Stomach smooth muscle (tissue), 2 donors: ENCODE measurements at regions not wholly inside any gene's neighbourhood (a gene's known extent, or its start where the extent isn't known, plus 50 kb on each side); places are given as distances from the start of the nearest gene placed in this dataset.

Source experiments
- H3K27ac ChIP-seq: one replicate; pipeline ENCODE4 v1.7.0; 2013; ENCODE audit warnings: mild to moderate bottlenecking, low read length, inconsistent platforms
- H3K27me3 ChIP-seq, 2 donors: one replicate each; pipeline ENCODE4 v1.7.0; 2013; ENCODE audit warnings: low read length in 2 of 2; ENCODE audit not compliant: insufficient read depth in 2 of 2, control insufficient read depth in 1 of 2
- H3K36me3 ChIP-seq, 2 donors: one replicate each; pipeline ENCODE4 v1.7.0; 2013; ENCODE audit warnings: low read length in 2 of 2; ENCODE audit not compliant: control insufficient read depth in 2 of 2, insufficient read depth in 2 of 2
- H3K4me1 ChIP-seq: one replicate; pipeline ENCODE4 v1.7.0; 2013; ENCODE audit warnings: low read length; ENCODE audit not compliant: control insufficient read depth, insufficient read depth
- H3K4me3 ChIP-seq, 2 donors: one replicate each; pipeline ENCODE4 v1.7.0; 2013; ENCODE audit warnings: low read length in 2 of 2
- H3K9ac ChIP-seq, 2 donors: one replicate each; pipeline ENCODE4 v1.7.0; 2013; ENCODE audit warnings: low read length in 2 of 2, mild to moderate bottlenecking in 1 of 2
- H3K9me3 ChIP-seq, 2 donors: one replicate each; pipeline ENCODE4 v1.7.0; 2013; ENCODE audit warnings: low read length in 2 of 2; ENCODE audit not compliant: control insufficient read depth in 2 of 2
- donor health status: healthy.
- donor health status: Pancreatic carcinoma.

DNA sequence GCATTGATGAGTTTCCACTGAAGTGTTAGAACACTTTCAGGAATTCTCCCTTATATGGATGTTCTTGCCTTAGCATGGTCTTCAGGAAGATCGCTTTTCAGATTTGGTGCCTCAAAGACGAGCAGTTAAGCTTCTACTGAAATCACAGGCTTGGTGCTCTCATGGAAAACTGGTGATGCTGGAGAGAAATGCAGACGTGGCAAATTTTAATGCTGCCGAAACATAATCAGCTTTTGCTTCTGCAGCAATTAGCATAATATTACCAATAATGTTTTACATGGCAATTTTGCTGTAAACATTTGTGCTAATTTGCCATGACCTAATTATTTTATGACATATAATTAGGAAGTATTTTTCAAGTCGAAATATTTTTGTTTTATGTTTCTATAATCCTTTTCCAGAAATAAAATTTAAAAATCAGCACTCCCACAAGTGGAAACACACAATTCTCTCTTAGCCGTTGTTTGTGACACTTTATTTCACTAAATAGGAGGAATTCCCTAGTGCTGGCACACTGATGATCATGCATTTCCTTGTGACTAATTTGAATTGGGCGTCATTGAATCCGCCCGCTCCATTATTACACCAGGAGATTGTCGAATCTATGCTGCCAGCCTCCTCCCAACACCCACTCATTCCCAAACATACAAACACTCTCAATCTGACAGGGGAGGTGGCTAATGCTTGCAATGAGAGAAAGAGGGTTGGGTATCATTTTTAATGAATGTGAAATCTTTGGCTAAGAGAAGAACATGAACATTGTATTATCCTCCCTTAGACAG lies 506.8 kb upstream of the PPP2R3A start:
- H3K9me3 ChIP-seq: peaks cover 0 to 3% of the 10 kb centered on the region in 2 donors

DNA sequence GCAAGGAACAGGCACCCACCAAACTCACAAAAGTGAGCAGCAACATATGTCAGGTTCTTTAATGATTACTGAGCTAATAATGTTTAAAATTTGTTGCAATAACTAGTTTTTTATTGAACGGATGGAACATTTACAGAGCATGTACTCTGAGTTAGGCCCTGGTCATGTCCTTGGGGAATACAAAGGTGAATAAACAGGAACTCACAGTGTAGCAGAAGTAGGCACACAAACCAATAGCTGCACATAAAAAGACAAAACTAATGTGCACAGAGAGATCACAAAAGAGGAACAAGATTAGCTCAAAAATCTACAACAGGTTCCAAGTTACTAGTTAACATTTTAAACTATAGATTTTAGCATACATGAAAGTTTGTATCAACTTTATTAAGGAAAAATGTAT lies 505.3 kb upstream of the PPP2R3A start:
- Histone ChIP-seq H3K4me1 (no peaks in the 10 kb centered on the region), H3K27ac (no peak overlapping the region), H3K27me3 (peaks cover 0 to 10% of the 10 kb centered on the region in 2 donors), H3K4me3 (no peak overlapping the region), H3K36me3 (no peaks in the 10 kb centered on the region), H3K9ac (no peak overlapping the region), H3K9me3 (peaks cover 0 to 3% of the 10 kb centered on the region in 2 donors)

More for the DNA sequence above, 506.8 kb upstream of the PPP2R3A start:
- Histone ChIP-seq H3K27ac (no peak overlapping the region), H3K27me3 (peaks cover 0 to 10% of the 10 kb centered on the region in 2 donors), H3K9ac (no peak overlapping the region), H3K4me1 (no peaks in the 10 kb centered on the region), H3K36me3 (no peaks in the 10 kb centered on the region), H3K4me3 (no peak overlapping the region)

DNA sequence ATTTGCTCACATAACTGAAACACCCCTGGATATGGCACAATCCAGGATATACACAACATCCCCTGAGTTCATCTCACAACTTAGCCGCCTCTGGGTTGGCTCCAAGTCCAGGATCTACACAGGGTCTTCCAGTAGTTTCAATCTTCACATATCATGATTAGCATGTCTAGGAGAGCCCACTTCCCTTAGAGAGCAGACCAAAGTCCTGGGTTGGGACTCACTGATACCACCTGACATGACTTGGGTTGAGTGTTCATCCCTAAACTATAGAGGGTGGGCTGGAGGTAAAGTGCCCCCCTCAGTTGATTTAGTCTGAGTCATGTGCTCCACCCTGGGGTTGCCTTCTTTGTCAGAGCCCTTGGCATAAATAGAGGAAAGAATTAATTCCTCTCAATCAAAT lies 493.6 kb upstream of the PPP2R3A start:
- H3K27me3 ChIP-seq: no peaks in the 10 kb centered on the region
- H3K9ac ChIP-seq: no peak overlapping the region
- H3K27ac ChIP-seq: no peak overlapping the region
- H3K4me3 ChIP-seq: no peak overlapping the region
- no peaks in the 10 kb centered on the region for H3K36me3 ChIP-seq
- H3K4me1 ChIP-seq: no peaks in the 10 kb centered on the region
- no peaks in the 10 kb centered on the region for H3K9me3 ChIP-seq

DNA sequence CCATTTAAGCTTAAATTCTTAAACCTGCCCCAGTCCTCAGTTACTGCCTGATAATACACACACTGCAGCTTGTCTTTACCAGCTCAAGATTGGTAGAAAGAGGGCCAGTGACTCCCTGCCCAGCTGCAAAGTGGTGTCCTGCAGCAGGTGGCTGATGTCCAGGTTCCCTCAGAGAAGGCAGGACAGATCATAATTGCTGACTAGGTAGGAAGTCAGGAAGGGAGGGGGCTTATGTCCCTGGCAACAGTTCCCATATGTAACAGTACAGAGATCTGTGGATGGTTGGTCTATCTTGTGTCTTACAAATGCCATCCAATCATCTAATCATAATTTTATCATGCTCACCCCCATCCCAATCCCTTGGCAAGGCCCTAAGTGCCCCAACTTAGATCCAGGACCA lies 492.1 kb upstream of the PPP2R3A start:
- Histone ChIP-seq H3K9me3 (no peaks in the 10 kb centered on the region), H3K4me3 (no peak overlapping the region), H3K36me3 (no peaks in the 10 kb centered on the region), H3K9ac (no peak overlapping the region), H3K27me3 (no peaks in the 10 kb centered on the region), H3K27ac (no peak overlapping the region), H3K4me1 (no peaks in the 10 kb centered on the region)

DNA sequence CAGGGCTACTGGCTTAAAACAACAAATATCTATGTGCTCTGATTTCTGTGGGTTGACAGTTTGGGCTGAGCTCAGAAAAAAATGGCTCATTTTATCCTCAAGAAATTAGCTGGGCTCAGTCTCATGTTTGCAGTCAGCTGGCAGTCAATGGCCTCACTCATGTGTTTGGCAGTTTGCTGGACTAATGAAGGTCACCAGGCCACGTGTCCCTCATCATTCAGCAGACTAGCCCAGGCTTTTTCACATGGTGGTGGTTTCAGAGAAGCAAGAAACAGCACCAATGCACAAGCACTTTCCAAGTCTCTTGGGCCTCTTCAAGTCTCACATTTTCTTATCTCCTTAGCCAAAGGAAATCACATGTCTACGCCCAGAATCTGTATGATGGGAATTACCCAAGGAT lies 478.3 kb upstream of the PPP2R3A start:
- Histone ChIP-seq H3K4me1 (no peaks in the 10 kb centered on the region), H3K4me3 (no peak overlapping the region), H3K9ac (no peak overlapping the region), H3K9me3 (no peaks in the 10 kb centered on the region), H3K27ac (no peak overlapping the region), H3K36me3 (no peaks in the 10 kb centered on the region), H3K27me3 (peaks cover 0 to 2% of the 10 kb centered on the region in 2 donors)

DNA sequence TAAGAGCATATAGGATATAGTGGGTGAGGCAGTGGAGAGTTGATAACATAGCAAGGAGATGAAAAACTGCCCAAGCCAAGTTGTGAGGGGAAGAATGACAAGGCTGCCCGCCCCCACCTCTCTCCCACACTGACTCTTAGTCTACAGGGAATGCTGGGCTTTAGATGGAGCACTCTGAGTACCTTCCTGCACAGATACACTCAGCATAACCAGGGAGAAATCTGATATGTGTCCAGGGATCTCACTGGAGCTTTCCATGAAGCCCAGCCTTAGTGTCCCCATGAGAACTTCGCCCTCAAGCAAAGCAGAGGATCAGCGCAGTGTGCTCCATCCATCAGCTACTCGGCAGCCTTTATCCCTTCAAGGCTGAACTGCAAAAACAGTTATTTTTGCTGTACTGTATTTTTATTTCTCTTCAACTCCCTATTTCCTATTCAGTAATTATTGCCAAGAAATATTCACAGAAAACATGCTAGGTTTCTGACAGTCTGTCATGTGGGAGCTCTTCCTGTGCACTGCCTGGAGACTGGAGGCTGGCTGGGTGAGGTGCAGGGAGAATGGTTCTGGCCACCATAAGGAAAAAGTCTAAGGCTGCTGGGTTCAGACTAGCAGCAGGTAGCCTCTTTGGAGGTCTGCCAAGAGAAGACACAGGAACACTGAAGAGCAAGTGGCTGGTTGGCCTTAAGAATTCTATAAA lies 475.2 kb upstream of the PPP2R3A start:
- Histone ChIP-seq H3K9ac (no peak overlapping the region), H3K4me3 (no peak overlapping the region), H3K4me1 (no peaks in the 10 kb centered on the region), H3K27me3 (peaks cover 0 to 5% of the 10 kb centered on the region in 2 donors), H3K27ac (no peak overlapping the region), H3K9me3 (no peaks in the 10 kb centered on the region), H3K36me3 (no peaks in the 10 kb centered on the region)

DNA sequence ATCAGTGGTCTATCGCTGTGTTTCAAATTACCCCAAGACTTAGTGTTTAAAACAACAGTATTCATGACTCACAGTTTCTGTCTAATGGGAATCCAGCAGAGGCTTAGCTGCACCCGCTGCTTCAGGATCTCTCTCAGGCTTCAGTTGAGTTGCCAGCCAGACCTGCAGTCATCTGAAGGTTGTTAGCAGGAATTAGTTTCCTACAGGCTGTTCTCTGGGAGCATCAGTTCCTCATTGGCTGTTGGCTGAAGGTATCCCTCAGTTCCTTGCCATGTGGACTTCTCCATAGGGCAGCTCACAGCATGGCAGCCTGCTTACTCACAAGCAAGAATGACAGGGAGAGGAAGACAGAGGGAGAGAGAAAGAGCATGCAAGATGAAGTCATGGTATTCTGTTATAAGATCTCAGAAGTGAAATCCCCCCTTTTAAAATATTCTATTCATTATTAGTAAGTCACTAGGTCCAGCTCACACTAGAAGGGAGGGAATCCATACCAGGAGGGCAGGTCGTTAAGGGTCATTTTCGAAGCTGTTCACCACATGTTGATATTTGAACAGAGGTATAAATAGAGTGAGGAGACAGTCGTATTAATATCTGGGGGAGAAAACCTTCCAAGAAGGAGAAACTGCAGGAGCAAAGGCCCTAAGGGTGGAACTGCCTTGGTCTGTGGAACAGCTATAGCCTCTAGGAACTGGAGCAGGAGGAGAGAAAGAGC lies 473.9 kb upstream of the PPP2R3A start:
- no peaks in the 10 kb centered on the region for H3K9me3 ChIP-seq
- no peak overlapping the region for H3K4me3 ChIP-seq
- H3K36me3 ChIP-seq: no peaks in the 10 kb centered on the region
- no peak overlapping the region for H3K27ac ChIP-seq
- no peaks in the 10 kb centered on the region for H3K4me1 ChIP-seq
- peaks cover 0 to 5% of the 10 kb centered on the region in 2 donors for H3K27me3 ChIP-seq
- no peak overlapping the region for H3K9ac ChIP-seq

DNA sequence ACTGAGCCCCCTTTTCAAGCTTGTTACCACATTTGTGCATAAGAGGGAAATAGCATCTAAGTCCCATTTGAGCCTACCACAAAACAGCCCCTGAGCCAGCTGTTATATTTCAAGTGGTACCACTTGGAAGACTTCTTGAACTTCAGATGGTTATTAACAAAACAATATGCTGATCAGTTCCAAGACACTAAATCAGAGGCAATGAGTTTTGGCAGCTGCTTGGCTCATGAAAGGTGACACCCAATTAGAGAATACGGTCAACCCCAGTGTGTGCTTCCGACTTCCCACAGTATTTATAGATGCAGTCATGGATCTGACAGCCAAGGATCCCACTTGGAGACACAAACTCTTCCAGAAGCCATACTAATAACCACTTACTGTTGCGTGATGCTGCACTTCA lies 469.6 kb upstream of the PPP2R3A start:
- no peaks in the 10 kb centered on the region for H3K4me1 ChIP-seq
- no peaks in the 10 kb centered on the region for H3K9me3 ChIP-seq
- peaks cover 0 to 10% of the 10 kb centered on the region in 2 donors for H3K27me3 ChIP-seq
- no peak overlapping the region for H3K9ac ChIP-seq
- H3K4me3 ChIP-seq: no peak overlapping the region
- H3K27ac ChIP-seq: no peak overlapping the region
- H3K36me3 ChIP-seq: no peaks in the 10 kb centered on the region

DNA sequence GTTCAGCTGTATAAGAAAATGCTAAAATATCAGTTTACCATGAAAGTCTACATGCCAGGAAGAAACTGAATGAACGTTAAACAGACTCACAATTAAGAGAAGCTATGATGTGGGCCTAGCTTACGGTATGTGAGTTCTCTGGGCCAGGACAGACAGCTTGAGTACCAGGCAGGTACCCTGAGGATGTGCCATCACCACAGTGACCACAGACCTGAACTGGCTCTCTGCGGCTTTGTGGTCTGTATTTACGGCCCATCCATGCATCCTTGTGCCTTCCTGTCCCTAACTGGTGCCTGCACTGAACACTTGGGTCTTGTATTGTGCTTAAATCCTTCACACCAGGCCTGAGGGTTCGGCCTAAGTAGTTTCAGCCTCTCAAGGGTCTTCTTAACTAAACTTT lies 467.5 kb upstream of the PPP2R3A start:
- Histone ChIP-seq H3K9me3 (no peaks in the 10 kb centered on the region), H3K27me3 (peaks cover 0 to 7% of the 10 kb centered on the region in 2 donors), H3K4me3 (no peak overlapping the region), H3K4me1 (no peaks in the 10 kb centered on the region), H3K36me3 (no peaks in the 10 kb centered on the region), H3K9ac (no peak overlapping the region), H3K27ac (no peak overlapping the region)

DNA sequence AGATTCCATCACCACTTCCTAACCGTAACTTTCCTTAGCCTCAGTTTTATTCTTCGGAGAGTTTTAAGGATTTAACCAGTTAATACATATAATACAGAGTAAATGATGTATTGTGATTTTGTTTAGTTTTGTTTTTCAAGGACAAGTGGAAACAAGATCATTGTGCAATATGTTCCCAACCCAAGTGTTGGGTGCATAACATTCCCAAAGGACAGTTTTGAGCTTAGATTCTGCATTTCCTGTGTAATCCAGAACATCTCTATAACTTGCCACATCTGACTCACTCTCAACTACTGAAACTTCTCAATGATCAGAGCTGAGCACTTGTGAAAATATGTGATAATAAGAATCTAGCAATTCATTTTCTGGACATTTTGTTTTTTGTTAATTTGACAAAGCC lies 466.1 kb upstream of the PPP2R3A start:
- Histone ChIP-seq H3K27me3 (peaks cover 0 to 7% of the 10 kb centered on the region in 2 donors), H3K4me1 (no peaks in the 10 kb centered on the region), H3K36me3 (no peaks in the 10 kb centered on the region), H3K27ac (no peak overlapping the region), H3K9me3 (no peaks in the 10 kb centered on the region), H3K9ac (no peak overlapping the region), H3K4me3 (no peak overlapping the region)
